ENCODE measurements at regions not wholly inside any gene's neighbourhood (a gene's known extent, or its start where the extent isn't known, plus 50 kb on each side); places are given as distances from the start of the nearest gene placed in this dataset.
A peak's percentile ranks its signal among the peaks of the same experiment; 100 is the strongest.
"Not testable (repeated sequence)": the region's sequence is repeated elsewhere in the genome, so short reads cannot be mapped to it uniquely, and the experiment has no call there.

- no peak for DNase-seq
These were observed 51.6 kb upstream of the BLTP1 start for GRCh38 chr4:122100508-122100907.

GRCh38 chr4:122099896-122100295 lies 52.2 kb upstream of the BLTP1 start:
- peak; percentile 75 for DNase-seq

- DNase-seq = peak; percentile 14
These were observed 60.2 kb upstream of the BLTP1 start for GRCh38 chr4:122091836-122092405.

- no peak for DNase-seq
These were observed 60.7 kb upstream of the BLTP1 start for GRCh38 chr4:122091397-122091796.

- no peak for DNase-seq
These were observed 61.1 kb upstream of the BLTP1 start for GRCh38 chr4:122090989-122091388.

- no peak for DNase-seq
These were observed 65.6 kb upstream of the BLTP1 start for GRCh38 chr4:122086338-122087065.

- DNase-seq = no peak
These were observed 68.1 kb upstream of the BLTP1 start for GRCh38 chr4:122083989-122084388.

- DNase-seq = no peak
These were observed 68.8 kb upstream of the BLTP1 start for GRCh38 chr4:122083351-122083750.

GRCh38 chr4:122082661-122083060 lies 69.5 kb upstream of the BLTP1 start:
- no peak for DNase-seq

GRCh38 chr4:122077653-122078052 lies 74.5 kb upstream of the BLTP1 start:
- not testable (repeated sequence) for DNase-seq

GRCh38 chr4:122076835-122077234 lies 75.3 kb upstream of the BLTP1 start:
- DNase-seq = peak; percentile 52

- no peak for DNase-seq
These were observed 78.5 kb upstream of the BLTP1 start for GRCh38 chr4:122073615-122074014.

GRCh38 chr4:122065915-122066314 lies 86.2 kb upstream of the BLTP1 start:
- no peak for DNase-seq

GRCh38 chr4:122065149-122065548 lies 87.0 kb upstream of the BLTP1 start:
- DNase-seq = no peak

GRCh38 chr4:122053186-122053585 lies 98.9 kb upstream of the BLTP1 start:
- DNase-seq = no peak

- no peak for DNase-seq
These were observed 99.5 kb upstream of the BLTP1 start for GRCh38 chr4:122052677-122053076.

GRCh38 chr4:122050841-122051240 lies 99.0 kb upstream of the TRPC3 start:
- no peak for DNase-seq

- DNase-seq = no peak
These were observed 95.9 kb upstream of the TRPC3 start for GRCh38 chr4:122047456-122048425.

- DNase-seq = no peak
These were observed 94.4 kb upstream of the TRPC3 start for GRCh38 chr4:122046255-122046654.

- DNase-seq = peak; percentile 94
These were observed 93.7 kb upstream of the TRPC3 start for GRCh38 chr4:122045533-122045932.

GRCh38 chr4:122044501-122044900 lies 92.6 kb upstream of the TRPC3 start:
- no peak for DNase-seq

GRCh38 chr4:122041312-122041711 lies 89.5 kb upstream of the TRPC3 start:
- no peak for DNase-seq

- peak; percentile 7 for DNase-seq
These were observed 87.0 kb upstream of the TRPC3 start for GRCh38 chr4:122038896-122039295.
